Hematopoietic multipotent progenitor cell treated with erythropoietin and hydrocortisone succinate and interleukin-3 and kit ligand, for 6 days (in vitro differentiated cells): ENCODE measurements at regions not wholly inside any gene's neighbourhood (a gene's known extent, or its start where the extent isn't known, plus 50 kb on each side); places are given as distances from the start of the nearest gene placed in this dataset.

Experiments used
- DNase-seq: peaks from one replicate; pipeline ENCODE4 v3.0.0-alpha.2; 2015

DNA sequence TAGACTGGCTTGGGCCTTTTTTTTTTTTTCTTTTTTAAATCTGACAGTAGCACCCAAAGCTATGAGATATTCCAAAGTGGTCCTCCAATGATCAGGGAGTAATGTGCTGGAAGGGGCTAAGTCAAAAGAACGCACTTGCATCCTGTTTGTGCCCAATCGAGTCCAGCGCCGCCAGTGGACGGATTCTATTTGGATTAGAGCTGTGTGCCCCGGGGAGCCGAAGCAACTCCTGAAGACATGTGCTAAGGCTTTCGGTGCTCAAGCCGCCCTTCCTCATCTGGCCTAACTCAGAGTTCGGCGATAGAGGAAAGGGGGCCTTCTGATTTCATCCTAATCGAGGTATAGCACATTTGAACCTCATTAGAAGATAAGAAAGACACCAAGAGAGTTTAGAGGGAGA lies 147.8 kb upstream of the NECTIN1 start:
- DNase-seq: no peak

DNA sequence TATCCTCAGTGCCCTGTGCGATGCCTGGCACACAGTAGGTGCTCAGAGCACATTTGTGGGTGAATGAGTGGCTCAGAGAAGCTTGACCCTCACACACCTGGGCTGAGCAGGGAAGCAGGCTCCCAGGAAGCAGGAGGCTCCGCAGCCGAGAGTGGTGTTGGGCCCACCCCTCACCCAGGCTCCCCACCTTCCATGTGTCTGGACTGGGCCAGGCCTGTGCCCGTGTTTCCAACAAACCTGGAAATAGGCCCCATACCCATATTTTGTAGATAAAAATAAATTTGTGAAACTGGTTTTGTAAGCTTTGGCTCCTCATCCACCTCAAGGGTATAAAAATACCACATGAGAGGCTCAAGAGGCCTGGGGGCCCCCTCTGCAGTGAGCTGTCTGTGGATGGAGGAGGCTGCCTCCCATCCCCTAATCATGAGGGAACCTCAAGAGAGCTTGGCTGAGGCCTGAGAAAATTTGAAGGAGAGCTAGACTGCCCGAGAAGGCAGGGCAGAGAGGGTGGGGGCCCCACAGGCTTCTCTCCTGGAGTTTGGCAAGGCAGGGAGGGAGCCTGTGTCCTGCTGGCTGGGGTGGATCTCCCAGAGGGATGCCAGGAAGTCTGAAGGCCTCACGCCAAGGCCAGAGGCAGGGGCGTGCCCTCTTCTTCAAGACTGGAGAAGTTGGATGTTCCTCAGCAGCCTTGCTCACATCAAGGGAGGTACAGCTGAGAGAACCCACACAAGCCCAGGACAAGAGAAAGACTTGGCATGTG lies 147.0 kb upstream of the NECTIN1 start:
- DNase-seq: no peak

DNA sequence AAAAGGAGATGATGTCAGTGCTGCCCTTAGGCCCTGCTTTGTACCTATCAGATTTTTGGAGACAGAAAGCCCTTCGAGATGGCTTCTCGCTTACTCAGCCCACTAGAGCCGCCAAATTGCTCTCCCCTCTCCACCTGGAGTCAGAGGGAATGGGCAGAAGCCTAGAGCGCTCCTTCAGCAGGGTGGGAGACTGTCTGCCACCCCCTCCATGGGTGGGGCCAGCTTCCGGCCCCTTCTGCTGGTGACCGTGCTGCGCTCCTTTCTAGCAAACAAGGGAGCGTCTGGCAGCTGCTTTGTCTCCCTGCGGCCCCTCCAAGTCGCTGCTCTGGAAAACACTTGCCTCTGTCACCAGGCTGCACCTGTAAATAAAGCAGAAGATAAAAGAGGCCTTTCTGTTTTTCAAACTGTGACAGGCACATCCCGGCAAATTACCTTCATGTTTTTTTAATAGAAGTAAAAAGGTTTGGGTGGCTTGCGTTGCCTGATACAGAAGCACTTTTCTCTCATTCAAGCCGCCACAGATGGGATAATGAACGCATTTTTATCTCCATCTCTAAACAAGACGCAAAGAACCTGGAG lies 145.7 kb upstream of the NECTIN1 start:
- no peak for DNase-seq

DNA sequence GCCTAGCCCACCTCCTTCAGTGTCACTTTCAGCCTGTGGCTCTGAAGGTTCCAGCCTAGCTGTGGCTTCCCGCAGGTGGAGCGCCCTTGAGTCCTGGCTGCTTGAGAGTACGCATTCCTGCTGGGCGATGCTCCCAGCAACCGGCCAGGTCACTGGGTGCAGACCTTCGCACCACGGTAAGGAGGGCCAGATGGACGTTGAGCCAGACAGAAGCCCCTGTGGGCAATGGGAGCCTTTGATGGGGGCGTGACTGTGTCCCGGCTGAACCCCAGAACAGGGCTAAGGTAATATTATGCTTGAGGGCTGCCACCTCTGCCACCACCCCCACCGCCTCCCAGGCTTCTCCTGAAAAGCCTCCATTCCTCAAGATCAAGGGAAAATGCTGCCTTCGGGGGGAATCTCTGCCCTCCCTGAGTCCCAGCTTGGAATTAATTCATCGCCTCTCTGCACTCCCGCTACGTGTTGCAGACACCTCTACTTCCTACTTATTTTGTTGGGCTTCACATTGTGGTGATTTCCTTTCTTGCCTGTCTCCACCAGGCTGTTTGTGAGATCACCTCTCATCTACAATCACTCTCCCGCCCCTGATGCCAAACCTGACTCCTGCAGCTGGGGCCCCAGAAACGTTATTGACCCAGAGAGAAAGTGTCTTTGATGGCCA lies 144.9 kb upstream of the NECTIN1 start:
- DNase-seq: no peak

DNA sequence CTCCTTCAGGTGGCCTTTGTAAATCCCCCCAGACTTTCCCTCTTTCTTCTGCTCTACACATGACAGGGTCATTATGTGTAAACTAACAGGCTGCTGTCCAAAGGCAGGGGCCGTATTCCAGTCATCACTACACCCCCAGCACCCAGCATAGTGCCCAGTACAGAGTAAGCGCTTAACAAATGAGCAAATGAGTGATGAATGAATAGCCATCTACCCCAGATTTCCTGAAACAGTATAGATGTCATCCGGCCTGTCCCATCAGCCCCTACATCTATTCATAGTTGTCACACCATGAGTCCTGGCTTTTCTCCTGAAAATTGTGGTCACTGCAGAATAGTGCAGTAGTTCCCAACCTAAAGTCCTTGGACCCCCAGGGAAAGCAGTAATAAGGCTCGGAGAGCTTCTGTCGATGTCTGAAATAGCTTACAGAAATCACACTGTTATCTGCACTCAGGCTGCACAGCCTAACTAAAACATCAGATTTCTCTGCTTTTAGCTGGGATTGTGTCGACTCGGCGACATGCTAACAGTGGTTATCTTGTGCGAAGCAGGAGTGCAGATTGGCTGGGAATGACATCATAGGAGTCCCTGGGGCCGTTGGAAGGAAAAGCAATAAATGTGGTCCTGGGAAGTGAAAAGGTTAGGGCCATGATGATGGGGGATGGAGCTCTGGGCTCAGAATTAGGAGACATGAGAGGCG lies 143.8 kb upstream of the NECTIN1 start:
- no peak for DNase-seq

DNA sequence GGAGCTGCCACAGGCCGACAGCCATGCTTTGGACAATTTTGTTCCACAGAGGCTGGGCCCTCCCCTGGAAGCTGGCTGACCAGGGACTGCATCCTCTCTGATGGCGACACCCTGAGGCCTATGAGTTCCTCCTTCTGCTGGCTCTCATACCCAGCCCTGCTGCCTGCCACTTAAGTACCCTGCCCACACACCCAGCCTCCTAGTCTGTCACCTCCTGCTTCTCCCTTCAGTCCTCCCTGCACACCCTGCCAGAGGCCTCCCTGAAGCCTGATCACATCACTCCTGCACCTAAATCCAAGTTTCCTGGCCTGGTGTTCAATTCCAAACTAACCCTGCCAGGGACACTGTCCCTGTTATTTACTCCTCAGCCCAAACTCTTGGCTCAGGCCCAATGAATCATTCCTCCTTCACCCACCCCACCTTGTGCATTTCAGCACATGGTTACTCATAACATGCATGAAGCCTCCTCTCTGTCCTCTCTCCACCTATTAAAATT lies 136.7 kb upstream of the NECTIN1 start:
- no peak for DNase-seq

DNA sequence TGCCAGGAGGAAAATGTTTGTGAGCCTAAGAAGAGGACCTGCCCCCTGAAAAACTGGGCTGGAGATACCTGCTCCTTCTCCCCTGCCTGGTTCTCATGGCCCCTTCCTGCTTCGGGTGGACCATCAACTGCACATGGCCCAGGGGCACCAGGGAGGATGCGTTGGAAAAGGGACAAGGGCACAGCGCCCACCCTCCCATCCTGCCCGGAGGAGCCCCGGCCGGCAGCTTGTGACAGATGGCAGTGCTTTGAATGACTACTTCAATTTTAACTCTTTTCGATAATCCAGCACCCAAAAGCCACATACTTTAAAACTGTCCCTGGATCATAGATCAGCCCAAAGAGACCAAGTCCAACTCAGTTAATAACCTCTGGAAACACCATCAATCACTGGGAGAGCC lies 135.8 kb upstream of the NECTIN1 start:
- no peak for DNase-seq

DNA sequence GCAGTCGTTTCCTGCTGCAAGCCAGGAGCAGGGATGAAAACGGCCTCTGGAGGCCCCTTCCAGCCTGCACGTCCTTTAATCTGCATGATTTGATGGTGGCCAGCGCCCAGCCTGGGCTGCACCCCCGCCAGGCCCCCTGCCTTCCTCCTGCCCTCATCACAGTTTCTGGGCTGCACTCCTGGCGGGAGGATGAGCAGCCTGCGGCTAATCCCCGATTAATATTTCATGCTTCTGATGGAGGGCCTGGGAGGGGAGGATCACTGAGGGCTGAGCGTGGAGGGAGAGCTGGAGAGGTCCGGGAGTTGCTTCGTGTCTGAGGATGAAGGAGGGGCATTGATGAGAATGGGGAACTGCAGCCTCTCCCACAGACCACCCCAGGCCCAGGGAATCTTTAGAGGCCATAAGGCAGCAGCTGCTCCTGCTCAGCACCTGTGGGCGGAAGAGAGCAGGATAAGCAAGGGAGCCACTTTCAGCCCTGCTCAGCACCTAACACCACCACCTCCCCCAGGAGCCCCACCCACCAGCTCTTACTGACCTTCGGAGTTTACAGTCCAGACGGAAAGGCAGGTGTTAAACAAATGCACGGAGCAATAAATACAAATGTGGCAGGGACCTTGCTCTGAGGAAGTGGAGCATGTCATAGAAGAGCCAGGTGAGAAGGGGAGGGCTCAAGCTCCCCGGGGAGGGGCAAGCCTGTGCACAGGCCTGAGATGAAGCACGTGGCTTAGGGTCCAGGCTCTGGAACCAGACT lies 135.0 kb upstream of the NECTIN1 start:
- DNase-seq: no peak

DNA sequence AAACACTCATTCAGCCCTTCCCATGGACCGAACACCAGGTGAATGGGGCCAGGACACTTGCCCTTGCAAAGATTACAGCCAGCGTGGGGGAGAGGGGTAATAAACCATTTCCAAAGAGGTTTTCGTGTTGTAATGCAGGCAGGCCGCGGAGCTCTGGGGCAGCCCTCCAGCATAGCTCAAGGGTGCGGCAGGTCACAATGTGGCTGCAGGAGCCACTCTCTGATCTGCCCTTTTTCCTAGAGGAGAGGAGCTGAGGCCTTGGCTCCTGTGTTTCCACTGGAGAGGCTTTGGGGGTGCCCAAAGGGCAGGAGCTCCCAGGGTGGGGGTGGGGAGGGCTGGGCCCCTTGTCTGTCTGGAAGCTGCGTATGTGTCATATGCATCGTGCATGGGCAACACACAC lies 134.2 kb upstream of the NECTIN1 start:
- no peak for DNase-seq

DNA sequence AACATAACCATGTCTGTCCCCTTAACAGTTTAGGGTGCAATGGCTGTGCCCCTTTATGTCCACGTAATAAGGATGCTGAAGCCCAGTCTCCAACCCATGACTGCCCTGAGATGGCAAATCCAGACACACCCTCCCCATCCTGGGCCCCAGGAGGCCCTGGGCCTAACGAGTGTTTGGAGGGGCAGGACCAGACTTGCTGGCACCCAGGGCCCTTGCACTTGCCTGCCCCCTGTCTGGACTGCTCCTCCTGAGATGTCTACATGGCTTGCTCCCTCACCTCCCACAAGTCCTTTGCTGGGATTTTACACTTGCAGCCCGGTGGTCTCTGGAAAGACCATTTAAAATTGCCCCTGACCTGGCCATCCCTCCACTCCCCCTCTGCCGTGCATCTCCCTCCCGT lies 132.2 kb upstream of the NECTIN1 start:
- DNase-seq: no peak

DNA sequence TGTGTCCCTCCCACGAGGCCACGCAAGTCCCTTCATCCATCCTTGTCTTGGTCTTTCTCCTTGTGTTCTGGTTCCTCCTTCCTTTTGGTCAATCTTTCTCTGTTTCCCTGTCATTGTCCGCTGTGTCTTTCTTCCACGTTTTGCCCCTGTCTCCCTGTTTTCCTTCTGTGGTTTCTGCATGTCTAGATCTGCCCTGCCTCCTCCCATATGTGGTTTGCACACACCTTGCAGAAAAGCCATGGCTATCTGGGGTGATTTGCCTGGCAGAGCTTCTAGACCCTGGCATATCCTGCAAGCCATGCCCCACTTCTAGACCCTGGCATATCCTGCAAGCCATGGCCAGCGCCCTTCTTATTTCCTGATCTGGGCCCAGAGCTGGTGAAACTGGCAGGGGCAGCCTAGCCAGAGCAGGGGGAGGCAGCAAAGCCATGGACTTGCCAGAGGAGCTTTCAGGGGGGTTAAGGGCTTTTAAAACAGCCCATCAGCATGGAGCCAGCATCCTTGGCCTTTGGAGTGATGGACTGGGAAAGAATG lies 131.6 kb upstream of the NECTIN1 start:
- DNase-seq: no peak

DNA sequence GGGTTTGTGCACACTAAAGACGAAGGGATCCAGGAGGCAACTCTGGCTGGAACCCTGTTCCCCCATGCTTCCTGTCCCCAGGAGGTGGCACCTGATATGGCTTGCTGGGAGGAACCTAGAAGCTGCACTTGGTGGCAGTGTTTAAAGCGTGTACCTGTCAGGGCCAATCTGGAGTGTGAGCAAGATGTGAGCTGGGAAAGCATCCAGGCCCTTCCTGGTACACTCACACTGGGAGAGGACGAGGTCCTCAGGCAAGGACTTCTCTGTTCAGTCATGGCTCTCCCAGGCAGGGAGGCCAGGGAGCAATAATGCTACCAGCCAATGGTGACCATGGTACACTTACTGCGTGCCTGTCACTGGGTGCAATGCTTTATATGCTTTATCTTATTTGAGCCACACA lies 130.7 kb upstream of the NECTIN1 start:
- DNase-seq: no peak

DNA sequence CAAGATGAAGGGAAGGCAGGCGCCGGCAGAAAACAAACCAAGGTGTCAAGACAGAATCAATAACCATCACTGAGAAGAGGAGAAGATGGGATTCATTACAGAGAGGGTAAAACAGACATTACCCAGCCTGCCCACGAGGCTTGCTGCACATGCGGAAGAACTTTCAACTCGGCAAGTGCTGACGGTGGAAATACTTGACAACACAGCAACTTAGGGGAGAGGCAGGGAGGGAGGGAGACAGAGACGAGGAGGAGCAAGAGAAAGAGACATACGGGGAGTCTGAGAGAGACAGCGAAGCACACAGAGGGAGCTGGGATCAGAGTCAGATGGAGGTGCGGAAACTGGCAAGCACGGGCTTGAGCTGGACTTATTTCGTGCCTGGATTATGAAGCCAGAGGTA lies 129.3 kb upstream of the NECTIN1 start:
- DNase-seq: no peak

DNA sequence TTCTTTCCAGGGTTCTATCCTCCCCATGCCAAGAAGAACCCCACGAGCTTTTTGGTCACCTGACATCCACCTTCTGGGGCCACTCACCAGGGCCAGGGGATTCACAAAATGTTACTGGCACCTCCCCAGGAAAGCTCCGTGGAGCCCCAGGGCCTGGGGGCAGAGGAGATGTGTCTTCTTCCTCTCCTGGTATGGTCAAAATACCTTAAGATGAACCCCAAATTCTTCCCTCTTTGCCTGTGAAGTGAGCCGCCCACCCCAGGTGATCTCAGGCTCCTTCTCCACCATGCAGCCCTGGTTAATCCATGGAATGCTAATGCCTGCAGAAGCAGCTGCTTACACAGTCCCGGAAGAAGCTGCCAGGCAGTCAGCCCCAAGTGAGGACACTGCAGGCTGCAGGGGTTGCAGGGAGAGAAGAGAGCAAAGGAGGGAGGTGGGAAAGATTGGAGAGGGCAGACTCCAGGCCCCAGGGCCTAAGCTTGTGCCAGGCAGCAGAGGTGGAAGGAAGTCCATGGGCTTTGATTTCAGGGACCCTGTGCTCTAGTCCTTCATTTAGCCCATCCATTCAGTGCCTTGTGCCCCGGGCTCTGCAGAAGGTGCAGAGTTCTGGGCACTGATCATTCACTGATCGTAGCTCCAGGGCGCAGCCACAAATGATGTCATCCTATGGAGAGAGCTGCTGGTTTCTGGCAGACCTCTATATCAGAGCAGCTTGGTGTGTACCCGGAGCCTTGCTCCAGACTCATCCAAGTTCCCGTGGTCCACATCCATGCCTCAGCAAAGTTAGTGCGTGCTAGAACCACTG lies 127.9 kb upstream of the NECTIN1 start:
- no peak for DNase-seq

DNA sequence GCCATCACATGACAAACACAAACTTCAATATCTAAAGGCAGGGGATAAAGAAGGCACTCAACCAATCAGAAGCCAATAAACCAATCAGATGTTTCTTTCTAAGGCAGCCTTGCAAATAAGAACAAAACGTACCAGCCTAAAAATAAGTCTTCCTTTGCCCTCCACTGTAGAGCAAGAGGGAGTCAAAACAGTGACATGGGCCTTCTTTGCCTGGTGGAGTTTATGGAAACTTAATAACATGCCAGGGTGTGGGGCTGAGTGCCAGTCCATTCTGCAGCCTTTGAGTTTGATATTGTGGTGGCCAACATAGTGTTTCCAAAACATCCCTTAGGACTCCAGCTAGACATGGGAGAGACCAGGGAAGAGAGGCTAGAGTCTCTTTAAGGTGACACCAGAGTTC lies 126.1 kb upstream of the NECTIN1 start:
- DNase-seq: no peak

DNA sequence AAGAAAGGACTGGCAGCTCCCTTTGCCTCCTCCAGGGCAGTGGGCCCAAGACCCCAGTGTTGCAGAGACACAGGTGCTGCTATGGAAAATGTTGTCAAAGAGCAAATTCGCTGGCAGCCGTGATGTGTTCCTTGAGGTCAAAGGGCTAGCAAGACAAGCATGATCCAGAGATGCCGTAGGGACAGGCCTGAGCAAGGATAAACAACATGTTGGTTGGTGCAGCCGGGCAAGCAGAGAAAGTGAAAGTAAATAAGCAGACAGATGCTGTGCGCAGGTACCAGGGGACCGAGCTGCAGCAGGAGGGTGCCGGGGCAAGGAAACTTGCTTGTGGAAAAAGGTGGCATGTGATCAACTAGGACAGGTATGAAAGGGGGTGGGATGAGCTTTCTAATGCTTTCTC lies 125.5 kb upstream of the NECTIN1 start:
- no peak for DNase-seq

DNA sequence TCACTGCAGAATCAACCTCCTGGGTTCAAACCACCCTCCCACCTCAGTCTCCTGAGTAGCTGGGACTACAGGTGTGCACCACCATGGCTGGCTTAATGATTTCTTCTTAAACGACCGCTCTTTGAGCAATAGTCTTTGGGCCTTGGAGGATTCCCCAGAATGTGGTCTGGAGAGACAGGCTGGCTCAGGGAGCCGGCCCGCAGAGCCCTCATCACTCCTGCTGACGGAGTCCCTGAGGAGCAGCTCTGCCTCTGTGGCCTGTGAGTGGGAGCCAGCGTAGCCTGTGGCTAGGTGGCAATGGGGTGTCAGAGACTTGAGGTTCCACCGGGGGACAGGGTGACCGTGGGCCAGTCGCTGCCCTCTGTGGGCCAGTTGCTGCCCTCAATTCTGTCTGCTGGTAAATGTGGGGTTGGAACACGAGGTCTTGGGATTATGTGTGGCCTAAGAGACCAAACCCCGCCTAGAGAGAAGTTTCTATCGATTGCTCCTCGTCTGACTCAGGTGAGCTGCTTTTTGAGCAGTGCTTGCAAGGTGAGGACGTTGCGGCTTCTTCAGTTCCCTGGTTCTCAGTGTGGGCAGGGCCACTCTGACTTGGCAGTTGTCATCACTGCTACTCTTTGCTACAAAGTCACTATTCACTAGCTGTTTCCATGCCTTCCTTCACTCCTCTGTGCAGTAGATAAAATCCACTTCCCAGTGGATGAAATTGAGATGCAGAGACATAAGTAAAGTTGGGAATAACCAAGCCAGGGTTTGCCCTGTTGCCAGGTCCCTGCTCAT lies 124.8 kb upstream of the NECTIN1 start:
- no peak for DNase-seq

DNA sequence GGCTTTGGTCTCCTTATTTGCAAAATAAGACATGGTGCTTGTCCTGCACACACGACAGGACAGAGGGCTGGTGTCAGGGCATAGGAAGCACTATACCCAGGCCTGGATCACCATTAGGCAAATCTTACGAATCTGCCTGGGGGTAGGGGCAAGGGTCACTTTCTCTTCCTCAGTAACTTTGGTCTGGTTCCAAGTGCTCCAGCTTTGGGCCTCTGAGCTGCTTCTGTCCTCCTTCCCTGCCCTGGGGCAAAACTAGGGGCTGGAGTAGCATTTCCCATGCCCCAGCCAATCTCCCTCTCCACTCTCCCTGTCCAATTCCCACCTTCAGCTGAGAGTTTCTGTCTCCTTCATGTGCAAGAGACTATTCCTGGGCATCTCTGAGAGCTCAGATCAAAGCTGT lies 123.7 kb upstream of the NECTIN1 start:
- DNase-seq: no peak

DNA sequence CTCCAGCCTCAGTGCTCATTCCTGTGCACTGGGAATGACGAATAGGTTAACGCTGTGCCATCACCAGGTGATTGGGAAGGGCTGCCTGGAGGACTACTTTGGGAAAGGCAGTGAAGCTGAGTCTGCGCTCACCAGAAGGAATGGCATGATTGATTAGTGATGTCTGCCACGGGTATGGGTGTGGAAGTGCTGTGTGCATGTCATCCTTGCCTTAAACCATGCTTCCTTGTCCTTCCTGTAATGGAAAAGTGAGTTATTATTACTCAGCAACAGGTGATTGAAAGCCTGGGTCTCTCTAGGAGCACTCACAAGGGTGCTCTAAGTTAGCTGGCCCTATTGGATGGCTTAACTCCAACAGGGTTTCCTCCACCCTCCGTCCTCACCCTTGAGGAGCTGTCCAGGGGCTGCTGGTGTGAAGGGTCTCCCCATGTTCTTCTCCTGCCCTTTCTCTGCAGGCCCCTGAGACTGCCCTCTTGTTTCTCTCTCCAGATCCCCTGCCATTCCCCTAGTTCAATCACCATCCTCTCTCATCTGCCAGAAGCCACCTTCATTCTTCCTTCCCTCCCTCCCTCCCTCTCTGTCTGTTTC lies 121.9 kb upstream of the NECTIN1 start:
- DNase-seq: no peak

DNA sequence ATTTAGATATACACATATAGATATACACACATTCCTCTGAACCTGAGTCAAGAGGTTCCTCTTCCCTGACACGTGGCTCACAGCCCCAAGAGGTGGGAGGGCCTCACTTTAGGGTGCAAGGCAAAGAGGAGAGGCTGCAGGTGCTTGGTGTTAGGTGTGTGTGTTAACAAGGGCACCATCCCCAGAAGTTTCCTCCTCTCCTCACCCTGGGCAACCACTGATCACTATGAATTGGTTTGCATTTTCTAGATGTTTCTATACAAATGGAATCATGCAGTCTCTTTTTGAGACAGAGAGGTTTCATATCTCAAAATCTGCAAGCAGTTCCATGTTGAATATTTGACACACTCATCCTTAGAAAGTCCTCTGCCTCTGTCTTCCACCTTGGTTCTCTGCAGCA lies 120.9 kb upstream of the NECTIN1 start:
- no peak for DNase-seq

DNA sequence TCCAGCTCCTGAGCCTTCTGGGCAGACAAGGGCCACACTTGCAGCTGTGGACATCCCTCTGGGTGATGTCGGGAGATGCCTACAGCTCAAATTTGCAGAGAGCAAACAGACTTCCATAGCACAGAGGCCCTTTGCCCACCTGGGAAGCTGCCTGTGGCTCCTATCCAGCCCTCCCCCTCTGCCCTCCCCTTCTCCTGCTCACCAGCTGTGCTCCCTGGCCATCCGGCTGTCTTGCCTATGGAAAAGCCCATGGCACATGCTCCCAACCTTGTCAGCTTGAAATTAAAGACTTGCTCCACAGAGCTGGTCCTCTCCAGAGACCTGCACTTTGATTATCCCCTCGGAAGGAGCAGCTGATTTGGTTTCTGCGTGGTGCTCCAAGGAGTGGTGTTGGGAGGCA lies 118.9 kb upstream of the NECTIN1 start:
- no peak for DNase-seq
